Activated CD4-positive, alpha-beta T cell treated with anti-CD3 and anti-CD28 coated beads, Interleukin-2, amount 10 ng/mL, durations not matched to agents 24 days and 14 days (primary cell): ENCODE measurements at regions not wholly inside any gene's neighbourhood (a gene's known extent, or its start where the extent isn't known, plus 50 kb on each side); places are given as distances from the start of the nearest gene placed in this dataset.

ENCODE experiments used
- DNase-seq: peaks from one replicate; pipeline ENCODE4 v3.0.0; 2022
- H3K27ac Mint-ChIP-seq: one replicate; pipeline ENCODE4 v1.8.0; 2022; ENCODE audit warnings: mild to moderate bottlenecking, mixed read lengths
- H3K27me3 Mint-ChIP-seq: one replicate; pipeline ENCODE4 v1.8.0; 2022; ENCODE audit warnings: mixed read lengths
- H3K36me3 Mint-ChIP-seq: one replicate; pipeline ENCODE4 v1.8.0; 2022; ENCODE audit warnings: low read depth, mild to moderate bottlenecking, mixed read lengths
- H3K4me1 Mint-ChIP-seq: one replicate; pipeline ENCODE4 v1.8.0; 2021; ENCODE audit warnings: mixed read lengths
- H3K4me3 Mint-ChIP-seq: one replicate; pipeline ENCODE4 v1.8.0; 2022; ENCODE audit warnings: mild to moderate bottlenecking, moderate library complexity, mixed read lengths
- H3K9me3 Mint-ChIP-seq: one replicate; pipeline ENCODE4 v1.8.0; 2021; ENCODE audit warnings: mixed read lengths
- intact Hi-C: fragments of 100-400 bp; cut with micrococcal nuclease; formaldehyde crosslinking; loops from one replicate; pipeline ENCODE4 v1.15.1; 2023

- Mint-ChIP-seq H3K4me1 (no peaks in the 10 kb centered on the region), H3K27me3 (no peaks in the 10 kb centered on the region), H3K9me3 (no peaks in the 10 kb centered on the region), H3K36me3 (no peaks in the 10 kb centered on the region), H3K4me3 (no peak overlapping the region), H3K27ac (no peak overlapping the region)
- intact Hi-C loops = no loop called here
- DNase-seq = no peak
These were observed 1050.5 kb downstream of the BCL11A start for GRCh38 chr2:59502981-59503380.

- Mint-ChIP-seq H3K36me3 (no peaks in the 10 kb centered on the region), H3K9me3 (peaks cover 6% of the 10 kb centered on the region), H3K27ac (no peak overlapping the region), H3K4me1 (no peaks in the 10 kb centered on the region), H3K27me3 (no peaks in the 10 kb centered on the region), H3K4me3 (no peak overlapping the region)
- DNase-seq = no peak
- intact Hi-C loops = no loop called here
These were observed 1062.5 kb downstream of the BCL11A start for GRCh38 chr2:59490994-59491393.

GRCh38 chr2:59490192-59490591 is 1063.3 kb downstream of the BCL11A start:
- intact Hi-C loops = no loop called here
- Mint-ChIP-seq H3K36me3 (no peaks in the 10 kb centered on the region), H3K4me3 (no peak overlapping the region), H3K27me3 (no peaks in the 10 kb centered on the region), H3K9me3 (no peaks in the 10 kb centered on the region), H3K4me1 (no peaks in the 10 kb centered on the region), H3K27ac (no peak overlapping the region)
- DNase-seq = no peak

GRCh38 chr2:59484673-59485072 is 1068.8 kb downstream of the BCL11A start:
- Mint-ChIP-seq H3K27me3 (no peaks in the 10 kb centered on the region), H3K27ac (no peak overlapping the region), H3K36me3 (no peaks in the 10 kb centered on the region), H3K4me3 (no peak overlapping the region), H3K9me3 (peaks cover 3% of the 10 kb centered on the region), H3K4me1 (no peaks in the 10 kb centered on the region)
- intact Hi-C loops = no loop called here
- no peak for DNase-seq

GRCh38 chr2:59463426-59463825 is 1090.0 kb downstream of the BCL11A start:
- Mint-ChIP-seq H3K27me3 (no peaks in the 10 kb centered on the region), H3K4me1 (no peaks in the 10 kb centered on the region), H3K4me3 (no peak overlapping the region), H3K36me3 (no peaks in the 10 kb centered on the region), H3K27ac (no peak overlapping the region), H3K9me3 (no peaks in the 10 kb centered on the region)
- DNase-seq = no peak
- intact Hi-C loops = no loop called here

GRCh38 chr2:59462422-59463197 is 1090.8 kb downstream of the BCL11A start:
- Mint-ChIP-seq H3K27ac (no peak overlapping the region), H3K27me3 (no peaks in the 10 kb centered on the region)
- intact Hi-C loops = no loop called here

GRCh38 chr2:59461127-59461526 is 1092.3 kb downstream of the BCL11A start:
- no peak for DNase-seq
- Mint-ChIP-seq H3K27me3 (no peaks in the 10 kb centered on the region), H3K36me3 (no peaks in the 10 kb centered on the region), H3K4me1 (no peaks in the 10 kb centered on the region), H3K27ac (no peak overlapping the region), H3K9me3 (no peaks in the 10 kb centered on the region), H3K4me3 (no peak overlapping the region)
- intact Hi-C loops = no loop called here

More at GRCh38 chr2:59462422-59463197, 1090.8 kb downstream of the BCL11A start:
- DNase-seq = no peak
- H3K4me3 Mint-ChIP-seq = no peak overlapping the region
- H3K36me3 Mint-ChIP-seq = no peaks in the 10 kb centered on the region
- H3K9me3 Mint-ChIP-seq = no peaks in the 10 kb centered on the region
- H3K4me1 Mint-ChIP-seq = no peaks in the 10 kb centered on the region

GRCh38 chr2:59458800-59459199 is 1094.7 kb downstream of the BCL11A start:
- Mint-ChIP-seq H3K4me1 (no peaks in the 10 kb centered on the region), H3K4me3 (no peak overlapping the region), H3K27me3 (no peaks in the 10 kb centered on the region), H3K27ac (no peak overlapping the region), H3K9me3 (no peaks in the 10 kb centered on the region), H3K36me3 (no peaks in the 10 kb centered on the region)
- DNase-seq = no peak
- intact Hi-C loops = no loop called here

GRCh38 chr2:59456285-59456684 is 1097.2 kb downstream of the BCL11A start:
- Mint-ChIP-seq H3K4me3 (no peak overlapping the region), H3K27ac (no peak overlapping the region), H3K36me3 (no peaks in the 10 kb centered on the region), H3K4me1 (no peaks in the 10 kb centered on the region), H3K27me3 (no peaks in the 10 kb centered on the region), H3K9me3 (no peaks in the 10 kb centered on the region)
- no peak for DNase-seq
- intact Hi-C loops = no loop called here

- Mint-ChIP-seq H3K27ac (no peak overlapping the region), H3K27me3 (no peaks in the 10 kb centered on the region), H3K4me1 (no peaks in the 10 kb centered on the region), H3K9me3 (no peaks in the 10 kb centered on the region), H3K36me3 (no peaks in the 10 kb centered on the region), H3K4me3 (no peak overlapping the region)
- intact Hi-C loops = no loop called here
- DNase-seq = no peak
These were observed 1104.2 kb downstream of the BCL11A start for GRCh38 chr2:59449274-59449673.

GRCh38 chr2:59440491-59440890 is 1113.0 kb downstream of the BCL11A start:
- intact Hi-C loops = no loop called here

GRCh38 chr2:59435635-59436034 is 1117.8 kb downstream of the BCL11A start:
- intact Hi-C loops = no loop called here
- Mint-ChIP-seq H3K4me3 (no peak overlapping the region), H3K27ac (no peak overlapping the region), H3K27me3 (no peaks in the 10 kb centered on the region), H3K9me3 (peaks cover 10% of the 10 kb centered on the region), H3K4me1 (no peaks in the 10 kb centered on the region), H3K36me3 (no peaks in the 10 kb centered on the region)
- DNase-seq = no peak

More at GRCh38 chr2:59440491-59440890, 1113.0 kb downstream of the BCL11A start:
- no peaks in the 10 kb centered on the region for H3K36me3 Mint-ChIP-seq
- no peak overlapping the region for H3K27ac Mint-ChIP-seq
- DNase-seq = no peak
- no peaks in the 10 kb centered on the region for H3K27me3 Mint-ChIP-seq
- no peaks in the 10 kb centered on the region for H3K4me1 Mint-ChIP-seq
- no peak overlapping the region for H3K4me3 Mint-ChIP-seq
- no peaks in the 10 kb centered on the region for H3K9me3 Mint-ChIP-seq

GRCh38 chr2:59428940-59429339 is 1124.5 kb downstream of the BCL11A start:
- H3K9me3 Mint-ChIP-seq = peaks cover 16% of the 10 kb centered on the region
- no peak overlapping the region for H3K4me3 Mint-ChIP-seq
- no peak for DNase-seq
- no peaks in the 10 kb centered on the region for H3K27me3 Mint-ChIP-seq
- no peaks in the 10 kb centered on the region for H3K4me1 Mint-ChIP-seq
- H3K36me3 Mint-ChIP-seq = no peaks in the 10 kb centered on the region
- intact Hi-C loops = no loop called here
- no peak overlapping the region for H3K27ac Mint-ChIP-seq

- Mint-ChIP-seq H3K27me3 (no peaks in the 10 kb centered on the region), H3K9me3 (peaks cover 13% of the 10 kb centered on the region), H3K27ac (no peak overlapping the region), H3K4me3 (no peak overlapping the region), H3K4me1 (no peaks in the 10 kb centered on the region), H3K36me3 (no peaks in the 10 kb centered on the region)
- intact Hi-C loops = no loop called here
- DNase-seq = no peak
These were observed 1125.5 kb downstream of the BCL11A start for GRCh38 chr2:59427980-59428379.

- intact Hi-C loops = no loop called here
- no peak overlapping the region for H3K4me3 Mint-ChIP-seq
- H3K27me3 Mint-ChIP-seq = no peaks in the 10 kb centered on the region
- H3K36me3 Mint-ChIP-seq = no peaks in the 10 kb centered on the region
- H3K4me1 Mint-ChIP-seq = no peaks in the 10 kb centered on the region
- peaks cover 2% of the 10 kb centered on the region for H3K9me3 Mint-ChIP-seq
- DNase-seq = no peak
- no peak overlapping the region for H3K27ac Mint-ChIP-seq
These were observed 1128.2 kb downstream of the BCL11A start for GRCh38 chr2:59425247-59425646.
